Stimulated activated memory B cell treated with anti-CD40 and anti-IgM and Interleukin-4, amounts not matched to agents 10 μg/mL and 1 μg/mL and 100 μg/mL, for 72 hours (primary cell): ENCODE measurements at regions not wholly inside any gene's neighbourhood (a gene's known extent, or its start where the extent isn't known, plus 50 kb on each side); places are given as distances from the start of the nearest gene placed in this dataset.
"Not testable (repeated sequence)": the region's sequence is repeated elsewhere in the genome, so short reads cannot be mapped to it uniquely, and the experiment has no call there.

ENCODE experiments used
- ATAC-seq: fragments of 150-1000 bp; cut with Tn5 transposase; 2 replicates; pipeline ENCODE4 v1.10.0; 2021
- H3K27ac Mint-ChIP-seq: one replicate; pipeline ENCODE4 v1.8.0; 2022; ENCODE audit warnings: mild to moderate bottlenecking, mixed read lengths
- H3K27me3 Mint-ChIP-seq: one replicate; pipeline ENCODE4 v1.8.0; 2022; ENCODE audit warnings: mixed read lengths
- H3K36me3 Mint-ChIP-seq: one replicate; pipeline ENCODE4 v1.8.0; 2022; ENCODE audit warnings: mixed read lengths
- H3K4me1 Mint-ChIP-seq: one replicate; pipeline ENCODE4 v1.8.0; 2022; ENCODE audit warnings: mixed read lengths
- H3K4me3 Mint-ChIP-seq: one replicate; pipeline ENCODE4 v1.8.0; 2022; ENCODE audit warnings: mild to moderate bottlenecking, moderate library complexity, mixed read lengths
- H3K9me3 Mint-ChIP-seq: one replicate; pipeline ENCODE4 v1.8.0; 2022; ENCODE audit warnings: mixed read lengths

- no peaks in the 10 kb centered on the region for H3K36me3 Mint-ChIP-seq
These were observed 93.5 kb upstream of the MED13L start for GRCh38 chr12:116370886-116371580.

GRCh38 chr12:116372815-116373214 lies 95.3 kb upstream of the MED13L start:
- Mint-ChIP-seq H3K27ac (no peak overlapping the region), H3K27me3 (no peaks in the 10 kb centered on the region), H3K4me1 (no peaks in the 10 kb centered on the region), H3K4me3 (no peak overlapping the region), H3K9me3 (peaks cover 7% of the 10 kb centered on the region), H3K36me3 (no peaks in the 10 kb centered on the region)
- no peak for ATAC-seq

More at GRCh38 chr12:116370886-116371580, 93.5 kb upstream of the MED13L start:
- H3K9me3 Mint-ChIP-seq, result peaks cover 7% of the 10 kb centered on the region
- H3K4me1 Mint-ChIP-seq, result peaks cover 7% of the 10 kb centered on the region
- H3K27ac Mint-ChIP-seq, result no peak overlapping the region
- H3K27me3 Mint-ChIP-seq, result no peaks in the 10 kb centered on the region
- H3K4me3 Mint-ChIP-seq, result no peak overlapping the region
- no peak for ATAC-seq

GRCh38 chr12:116373572-116374206 lies 96.2 kb upstream of the MED13L start:
- H3K27ac Mint-ChIP-seq, result no peak overlapping the region
- H3K4me1 Mint-ChIP-seq, result no peaks in the 10 kb centered on the region
- H3K4me3 Mint-ChIP-seq, result no peak overlapping the region
- H3K36me3 Mint-ChIP-seq, result no peaks in the 10 kb centered on the region
- H3K27me3 Mint-ChIP-seq, result no peaks in the 10 kb centered on the region
- ATAC-seq, result no peak
- peaks cover 7% of the 10 kb centered on the region for H3K9me3 Mint-ChIP-seq

GRCh38 chr12:116374207-116374606 lies 96.7 kb upstream of the MED13L start:
- Mint-ChIP-seq H3K36me3 (no peaks in the 10 kb centered on the region), H3K4me1 (no peaks in the 10 kb centered on the region), H3K27ac (no peak overlapping the region), H3K4me3 (no peak overlapping the region), H3K9me3 (peaks cover 7% of the 10 kb centered on the region), H3K27me3 (no peaks in the 10 kb centered on the region)
- no peak for ATAC-seq

GRCh38 chr12:116375278-116375842 lies 97.9 kb upstream of the MED13L start:
- no peak overlapping the region for H3K27ac Mint-ChIP-seq
- H3K27me3 Mint-ChIP-seq, result no peaks in the 10 kb centered on the region
- peaks cover 11% of the 10 kb centered on the region for H3K4me1 Mint-ChIP-seq
- H3K36me3 Mint-ChIP-seq, result no peaks in the 10 kb centered on the region
- no peak overlapping the region for H3K4me3 Mint-ChIP-seq
- H3K9me3 Mint-ChIP-seq, result peaks cover 7% of the 10 kb centered on the region
- no peak for ATAC-seq

GRCh38 chr12:116376354-116377193 lies 99.1 kb upstream of the MED13L start:
- no peak for ATAC-seq
- Mint-ChIP-seq H3K27me3 (no peaks in the 10 kb centered on the region), H3K9me3 (peaks cover 7% of the 10 kb centered on the region), H3K27ac (no peak overlapping the region), H3K36me3 (no peaks in the 10 kb centered on the region), H3K4me3 (no peak overlapping the region), H3K4me1 (peaks cover 11% of the 10 kb centered on the region)

GRCh38 chr12:116377194-116377571 lies 99.7 kb upstream of the MED13L start:
- H3K27ac Mint-ChIP-seq, H3K9me3 Mint-ChIP-seq, H3K27me3 Mint-ChIP-seq, ATAC-seq, H3K36me3 Mint-ChIP-seq, H3K4me3 Mint-ChIP-seq: not testable (repeated sequence)
- peaks cover 11% of the 10 kb centered on the region for H3K4me1 Mint-ChIP-seq

- Mint-ChIP-seq H3K27ac (no peak overlapping the region), H3K4me1 (peaks cover 11% of the 10 kb centered on the region), H3K4me3 (no peak overlapping the region), H3K27me3 (no peaks in the 10 kb centered on the region), H3K36me3 (no peaks in the 10 kb centered on the region), H3K9me3 (peaks cover 7% of the 10 kb centered on the region)
- no peak for ATAC-seq
These were observed 100.5 kb upstream of the MED13L start for GRCh38 chr12:116378002-116378401.

- no peak for ATAC-seq
- H3K27ac Mint-ChIP-seq, result no peak overlapping the region
- no peak overlapping the region for H3K4me3 Mint-ChIP-seq
These were observed 102.6 kb upstream of the MED13L start for GRCh38 chr12:116380108-116380507.

GRCh38 chr12:116380740-116381139 lies 103.2 kb upstream of the MED13L start:
- H3K27ac Mint-ChIP-seq, ATAC-seq, H3K9me3 Mint-ChIP-seq, H3K4me3 Mint-ChIP-seq, H3K27me3 Mint-ChIP-seq, H3K36me3 Mint-ChIP-seq: not testable (repeated sequence)
- peaks cover 16% of the 10 kb centered on the region for H3K4me1 Mint-ChIP-seq

More at GRCh38 chr12:116380108-116380507, 102.6 kb upstream of the MED13L start:
- no peaks in the 10 kb centered on the region for H3K27me3 Mint-ChIP-seq
- H3K9me3 Mint-ChIP-seq, result peaks cover 4% of the 10 kb centered on the region
- peaks cover 16% of the 10 kb centered on the region for H3K4me1 Mint-ChIP-seq
- H3K36me3 Mint-ChIP-seq, result no peaks in the 10 kb centered on the region

GRCh38 chr12:116381240-116381743 lies 103.8 kb upstream of the MED13L start:
- Mint-ChIP-seq H3K27ac (no peak overlapping the region), H3K36me3 (no peaks in the 10 kb centered on the region), H3K27me3 (no peaks in the 10 kb centered on the region), H3K4me3 (no peak overlapping the region), H3K9me3 (no peaks in the 10 kb centered on the region), H3K4me1 (peaks cover 16% of the 10 kb centered on the region)
- no peak for ATAC-seq

- Mint-ChIP-seq H3K27ac (no peak overlapping the region), H3K27me3 (no peaks in the 10 kb centered on the region), H3K4me1 (peaks cover 16% of the 10 kb centered on the region), H3K9me3 (no peaks in the 10 kb centered on the region), H3K36me3 (no peaks in the 10 kb centered on the region), H3K4me3 (no peak overlapping the region)
- no peak for ATAC-seq
These were observed 104.5 kb upstream of the MED13L start for GRCh38 chr12:116381744-116382685.

- Mint-ChIP-seq H3K4me1 (peaks cover 16% of the 10 kb centered on the region), H3K27ac (no peak overlapping the region), H3K27me3 (no peaks in the 10 kb centered on the region), H3K36me3 (no peaks in the 10 kb centered on the region), H3K4me3 (no peak overlapping the region), H3K9me3 (no peaks in the 10 kb centered on the region)
- ATAC-seq, result no peak
These were observed 105.4 kb upstream of the MED13L start for GRCh38 chr12:116382686-116383530.

GRCh38 chr12:116384175-116384574 lies 106.7 kb upstream of the MED13L start:
- Mint-ChIP-seq H3K36me3 (no peaks in the 10 kb centered on the region), H3K9me3 (no peaks in the 10 kb centered on the region), H3K4me1 (peaks cover 16% of the 10 kb centered on the region), H3K4me3 (no peak overlapping the region), H3K27ac (no peak overlapping the region), H3K27me3 (no peaks in the 10 kb centered on the region)
- no peak for ATAC-seq
